ENCODE measurements at regions not wholly inside any gene's neighbourhood (a gene's known extent, or its start where the extent isn't known, plus 50 kb on each side); places are given as distances from the start of the nearest gene placed in this dataset.

GRCh38 chr20:43318755-43319297 is 129.1 kb upstream of the PTPRT start:
- TF ChIP-seq POLR2A (IDR thresholded peaks at IDR 0.05) (no peak), CTCF (IDR thresholded peaks at IDR 0.05 in 4 of 5, conservative IDR thresholded peaks at IDR 0.05 in 1 of 5) (no peak)
